RWPE2 (cell line): ENCODE measurements at regions not wholly inside any gene's neighbourhood (a gene's known extent, or its start where the extent isn't known, plus 50 kb on each side); places are given as distances from the start of the nearest gene placed in this dataset.

Experiments
- ATAC-seq: fragments of 200-7000 bp; cut with Tn5 transposase; 3 replicates; pipeline ENCODE4 v1.9.1; 2021; ENCODE audit warnings: low read depth
- DNase-seq: peaks from one replicate; pipeline ENCODE4 v3.0.0-alpha.2; 2020; ENCODE audit warnings: low spot score
- H3K27ac ChIP-seq: fragments of 450-650 bp; 2 replicates; pipeline ENCODE4 v1.5.1; 2017; ENCODE audit warnings: mild to moderate bottlenecking; ENCODE audit not compliant: poor library complexity, severe bottlenecking
- H3K27me3 ChIP-seq: fragments of 250-450 bp; sonication (Bioruptor Pico); 2 replicates; pipeline ENCODE4 v1.5.1; 2021; ENCODE audit warnings: mild to moderate bottlenecking, moderate library complexity; ENCODE audit not compliant: insufficient read depth, poor library complexity, severe bottlenecking
- H3K36me3 ChIP-seq: fragments of 250-450 bp; sonication (Bioruptor Pico); 2 replicates; pipeline ENCODE4 v1.5.1; 2020; ENCODE audit warnings: low read depth, mild to moderate bottlenecking, moderate library complexity
- H3K4me1 ChIP-seq: fragments of 250-450 bp; sonication (Bioruptor Pico); 2 replicates; pipeline ENCODE4 v1.5.1; 2021; ENCODE audit warnings: mild to moderate bottlenecking, moderate library complexity; ENCODE audit not compliant: insufficient read depth, poor library complexity, severe bottlenecking
- H3K4me3 ChIP-seq: fragments of 250-450 bp; sonication (Bioruptor Pico); 2 replicates; pipeline ENCODE4 v1.5.1; 2021; ENCODE audit warnings: mild to moderate bottlenecking, moderate library complexity; ENCODE audit not compliant: severe bottlenecking
- H3K9me3 ChIP-seq: fragments of 250-450 bp; sonication (Bioruptor Pico); 2 replicates; pipeline ENCODE4 v1.5.1; 2021; ENCODE audit warnings: mild to moderate bottlenecking, moderate library complexity; ENCODE audit not compliant: severe bottlenecking
- TF ChIP-seq, protein P1 (sequence below): fragments of 450-650 bp; IDR thresholded peaks from one replicate; pipeline ENCODE4 v1.5.1; 2017; ENCODE audit warnings: mild to moderate bottlenecking, moderate library complexity; ENCODE audit not compliant: poor library complexity, severe bottlenecking

DNA sequence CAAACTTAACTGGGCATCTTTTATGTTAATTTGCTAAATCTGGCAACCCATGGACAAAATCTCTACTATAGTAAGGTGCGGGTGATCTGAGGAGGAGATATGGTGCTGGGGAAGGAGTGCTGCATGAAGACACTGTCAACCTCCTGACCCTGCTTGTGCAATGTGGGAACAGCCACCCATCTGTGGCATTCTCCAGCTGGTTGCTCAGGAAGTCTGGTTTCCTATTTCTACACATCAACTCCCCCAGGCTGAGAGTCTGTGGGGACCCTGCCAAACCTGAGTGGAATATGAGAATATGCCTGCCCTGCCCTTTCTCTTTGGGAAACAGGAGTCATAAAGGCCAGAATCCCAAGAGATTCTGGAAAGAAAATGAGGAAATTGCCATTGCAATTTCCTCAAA, 60.1 kb upstream of the PAX3 start:
- DNase-seq (no peak), ATAC-seq (no peak)
- H3K27ac ChIP-seq: no peak overlapping the region
- no peaks in the 10 kb centered on the region for H3K27me3 ChIP-seq
- H3K36me3 ChIP-seq: no peaks in the 10 kb centered on the region
- TF ChIP-seq, protein P1, sequence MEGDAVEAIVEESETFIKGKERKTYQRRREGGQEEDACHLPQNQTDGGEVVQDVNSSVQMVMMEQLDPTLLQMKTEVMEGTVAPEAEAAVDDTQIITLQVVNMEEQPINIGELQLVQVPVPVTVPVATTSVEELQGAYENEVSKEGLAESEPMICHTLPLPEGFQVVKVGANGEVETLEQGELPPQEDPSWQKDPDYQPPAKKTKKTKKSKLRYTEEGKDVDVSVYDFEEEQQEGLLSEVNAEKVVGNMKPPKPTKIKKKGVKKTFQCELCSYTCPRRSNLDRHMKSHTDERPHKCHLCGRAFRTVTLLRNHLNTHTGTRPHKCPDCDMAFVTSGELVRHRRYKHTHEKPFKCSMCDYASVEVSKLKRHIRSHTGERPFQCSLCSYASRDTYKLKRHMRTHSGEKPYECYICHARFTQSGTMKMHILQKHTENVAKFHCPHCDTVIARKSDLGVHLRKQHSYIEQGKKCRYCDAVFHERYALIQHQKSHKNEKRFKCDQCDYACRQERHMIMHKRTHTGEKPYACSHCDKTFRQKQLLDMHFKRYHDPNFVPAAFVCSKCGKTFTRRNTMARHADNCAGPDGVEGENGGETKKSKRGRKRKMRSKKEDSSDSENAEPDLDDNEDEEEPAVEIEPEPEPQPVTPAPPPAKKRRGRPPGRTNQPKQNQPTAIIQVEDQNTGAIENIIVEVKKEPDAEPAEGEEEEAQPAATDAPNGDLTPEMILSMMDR: no peak
- no peaks in the 10 kb centered on the region for H3K4me1 ChIP-seq
- no peaks in the 10 kb centered on the region for H3K9me3 ChIP-seq
- H3K4me3 ChIP-seq: no peak overlapping the region

DNA sequence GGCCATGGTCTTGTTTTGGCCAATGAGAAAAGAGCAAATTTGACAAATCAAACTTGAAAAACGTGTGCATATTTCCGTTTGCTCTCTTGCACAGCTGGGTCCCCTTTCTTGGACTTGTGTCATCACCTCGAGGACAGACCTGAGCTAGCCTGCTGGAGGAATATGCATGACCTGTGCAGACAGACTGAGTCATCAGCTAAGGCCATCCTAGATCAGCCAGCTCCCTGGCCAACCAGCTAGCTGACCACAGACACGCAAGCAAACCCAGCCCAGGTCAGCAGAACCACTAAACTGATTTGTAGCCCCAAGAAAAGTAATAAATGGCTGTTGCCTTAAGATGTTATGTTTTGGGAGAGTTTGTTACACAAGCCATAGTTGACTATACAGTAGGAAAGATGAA, 61.3 kb upstream of the PAX3 start:
- DNase-seq (no peak), ATAC-seq (no peak)
- TF ChIP-seq, protein P1: no peak
- H3K4me1 ChIP-seq: no peaks in the 10 kb centered on the region
- no peaks in the 10 kb centered on the region for H3K36me3 ChIP-seq
- no peaks in the 10 kb centered on the region for H3K9me3 ChIP-seq
- H3K27me3 ChIP-seq: no peaks in the 10 kb centered on the region
- no peak overlapping the region for H3K27ac ChIP-seq
- H3K4me3 ChIP-seq: no peak overlapping the region

DNA sequence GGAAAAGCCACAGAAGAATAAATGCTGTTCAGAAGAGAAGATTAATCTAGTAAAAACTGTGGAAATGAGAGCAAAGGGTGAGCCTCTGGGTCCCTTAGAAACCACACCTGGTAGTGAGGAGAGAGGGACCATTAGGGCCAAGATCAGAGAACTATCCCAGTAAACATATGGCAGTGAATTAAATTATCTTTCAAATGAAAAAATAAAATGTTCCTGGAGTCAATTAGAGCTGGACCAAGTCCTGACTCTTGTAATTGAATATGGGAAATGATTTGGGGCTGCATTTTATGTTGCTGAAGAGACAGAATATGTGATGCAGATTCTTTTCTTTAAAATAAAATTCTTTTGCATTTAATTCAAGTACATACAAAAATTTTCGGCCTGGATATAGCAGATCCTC, 62.2 kb upstream of the PAX3 start:
- TF ChIP-seq, protein P1: no peak
- ATAC-seq: no peak
- no peaks in the 10 kb centered on the region for H3K9me3 ChIP-seq
- no peak for DNase-seq
- no peaks in the 10 kb centered on the region for H3K36me3 ChIP-seq
- H3K27ac ChIP-seq: no peak overlapping the region
- H3K27me3 ChIP-seq: no peaks in the 10 kb centered on the region
- no peak overlapping the region for H3K4me3 ChIP-seq
- H3K4me1 ChIP-seq: no peaks in the 10 kb centered on the region

DNA sequence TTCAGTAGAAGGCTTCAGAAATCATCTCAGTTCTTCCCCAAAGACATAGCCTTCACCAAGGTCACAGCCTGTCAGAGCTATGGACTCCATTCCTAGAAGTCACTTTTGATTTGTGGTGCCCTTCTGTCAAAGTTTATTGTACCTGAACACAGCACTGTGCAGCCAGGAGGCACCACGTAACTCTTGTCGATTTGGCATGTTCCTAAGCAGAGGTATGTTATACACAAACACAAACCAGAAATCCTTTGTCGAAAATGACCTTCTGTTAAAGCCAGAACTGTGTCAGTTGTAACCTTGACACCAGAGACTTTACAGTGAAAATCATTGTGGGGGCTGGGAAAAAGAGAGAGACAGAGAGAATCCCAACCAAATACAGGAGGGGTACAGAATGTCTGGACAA, 62.6 kb upstream of the SGPP2 start:
- TF ChIP-seq, protein P1: no peak
- Histone ChIP-seq H3K27ac (no peak overlapping the region), H3K9me3 (no peaks in the 10 kb centered on the region), H3K4me1 (no peaks in the 10 kb centered on the region), H3K36me3 (no peaks in the 10 kb centered on the region), H3K27me3 (no peaks in the 10 kb centered on the region), H3K4me3 (no peak overlapping the region)
- no peak for ATAC-seq
- no peak for DNase-seq

DNA sequence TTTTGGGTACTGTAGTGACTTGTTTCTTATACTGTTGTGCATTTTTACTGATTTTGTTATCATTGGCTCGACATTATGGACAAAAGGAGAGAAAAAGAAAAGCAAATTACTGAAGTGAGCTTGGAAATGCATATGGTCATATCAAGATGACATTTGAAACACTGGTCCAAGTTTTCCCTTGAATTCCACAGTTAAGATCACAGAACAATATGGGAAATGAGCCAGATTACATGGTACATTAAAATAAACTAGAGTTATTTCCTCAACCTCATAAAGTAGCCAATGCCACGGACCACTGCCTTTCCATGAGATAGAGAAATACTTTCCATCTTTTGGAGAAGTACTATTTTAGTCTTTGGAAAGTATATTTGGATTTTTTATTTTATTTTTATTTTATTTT, 62.0 kb upstream of the SGPP2 start:
- Histone ChIP-seq H3K4me1 (no peaks in the 10 kb centered on the region), H3K9me3 (no peaks in the 10 kb centered on the region), H3K36me3 (no peaks in the 10 kb centered on the region), H3K4me3 (no peak overlapping the region), H3K27me3 (no peaks in the 10 kb centered on the region), H3K27ac (no peak overlapping the region)
- ATAC-seq: no peak
- DNase-seq: no peak
- TF ChIP-seq, protein P1: no peak
